ENCODE measurements at regions not wholly inside any gene's neighbourhood (a gene's known extent, or its start where the extent isn't known, plus 50 kb on each side); places are given as distances from the start of the nearest gene placed in this dataset.

GRCh38 chr17:52892334-52892733 is 733.8 kb upstream of the CA10 start:
- TF ChIP-seq CTCF (IDR thresholded peaks at IDR 0.05) (no peak), POLR2A (IDR thresholded peaks at IDR 0.05) (no peak)
